A673 (cell line): ENCODE measurements at regions not wholly inside any gene's neighbourhood (a gene's known extent, or its start where the extent isn't known, plus 50 kb on each side); places are given as distances from the start of the nearest gene placed in this dataset.

Experiments used
- BruUV-seq: library from RNA; stranded (reverse); fragments of 400-500 nt; replicated peaks from 2 replicates; lab custom pipeline; 2021; lab: Mats Ljungman, UMichigan
- CTCF ChIA-PET: fragments of 300-600 bp; sonication (Branson Sonifier 250); formaldehyde crosslinking; loops from one replicate; lab custom pipeline; 2022; ENCODE audit warnings: antibody characterized with exemption; lab: Charles Lee
- POLR2A ChIA-PET: fragments of 300-600 bp; sonication (Branson Sonifier 250); formaldehyde crosslinking; loops from one replicate; lab custom pipeline; 2022; ENCODE audit warnings: antibody characterized with exemption; ENCODE audit not compliant: low non-redundant PET; lab: Charles Lee
- DNase-seq: peaks from one replicate; pipeline ENCODE4 v3.0.0-alpha.2; 2015; ENCODE audit warnings: low spot score
- H3K27ac ChIP-seq: fragments of 200-600 bp; sonication (generic); 2 replicates; pipeline ENCODE4 v1.5.1; 2016; ENCODE audit warnings: mixed run types, low read depth, mild to moderate bottlenecking, mixed read lengths, antibody characterized with exemption, low read length; ENCODE audit not compliant: poor library complexity, severe bottlenecking
- H3K27me3 ChIP-seq: fragments of 200-600 bp; sonication (generic); replicated peaks from 2 replicates; pipeline ENCODE4 v1.6.1; 2017; ENCODE audit warnings: mixed run types, low read depth, mild to moderate bottlenecking, mixed read lengths, antibody characterized with exemption, low read length; ENCODE audit not compliant: insufficient read depth, poor library complexity
- H3K36me3 ChIP-seq: fragments of 200-600 bp; sonication (generic); 2 replicates; pipeline ENCODE4 v1.6.1; 2016; ENCODE audit warnings: mixed run types, mild to moderate bottlenecking, mixed read lengths, antibody characterized with exemption, low read length; ENCODE audit not compliant: insufficient read depth, poor library complexity, severe bottlenecking
- H3K4me1 ChIP-seq: fragments of 200-600 bp; sonication (generic); 2 replicates; pipeline ENCODE4 v1.6.1; 2017; ENCODE audit warnings: mixed run types, mild to moderate bottlenecking, mixed read lengths, antibody characterized with exemption, low read length; ENCODE audit not compliant: insufficient read depth, poor library complexity, severe bottlenecking
- H3K4me3 ChIP-seq: fragments of 200-600 bp; sonication (generic); 2 replicates; pipeline ENCODE4 v1.5.1; 2016; ENCODE audit warnings: low read depth, mixed run types, mild to moderate bottlenecking, mixed read lengths, low read length; ENCODE audit not compliant: poor library complexity, severe bottlenecking
- H3K9me3 ChIP-seq: fragments of 200-600 bp; sonication (generic); 2 replicates; pipeline ENCODE4 v1.6.1; 2016; ENCODE audit warnings: mixed run types, low read depth, mild to moderate bottlenecking, mixed read lengths, antibody characterized with exemption, low read length; ENCODE audit not compliant: poor library complexity, severe bottlenecking
- EZH2 ChIP-seq: fragments of 200-600 bp; sonication (generic); IDR thresholded peaks from 2 replicates; pipeline ENCODE4 v1.6.1; 2017; ENCODE audit warnings: borderline replicate concordance, low read depth, mild to moderate bottlenecking, mixed read lengths, antibody characterized with exemption, low read length; ENCODE audit not compliant: poor library complexity, severe bottlenecking
- intact Hi-C: fragments of 100-400 bp; cut with micrococcal nuclease; formaldehyde crosslinking; loops from one replicate; pipeline ENCODE4 v1.10.0; 2022; ENCODE audit not compliant: unreplicated experiment
- TF ChIP-seq, protein P1 (sequence below): fragments of 300-800, 200-600 bp; sonication (generic); conservative IDR thresholded peaks from 2 replicates; pipeline ENCODE4 v1.5.1; 2017; ENCODE audit warnings: low read depth, mild to moderate bottlenecking, antibody characterized with exemption, low read length, moderate library complexity, mixed read lengths

DNA sequence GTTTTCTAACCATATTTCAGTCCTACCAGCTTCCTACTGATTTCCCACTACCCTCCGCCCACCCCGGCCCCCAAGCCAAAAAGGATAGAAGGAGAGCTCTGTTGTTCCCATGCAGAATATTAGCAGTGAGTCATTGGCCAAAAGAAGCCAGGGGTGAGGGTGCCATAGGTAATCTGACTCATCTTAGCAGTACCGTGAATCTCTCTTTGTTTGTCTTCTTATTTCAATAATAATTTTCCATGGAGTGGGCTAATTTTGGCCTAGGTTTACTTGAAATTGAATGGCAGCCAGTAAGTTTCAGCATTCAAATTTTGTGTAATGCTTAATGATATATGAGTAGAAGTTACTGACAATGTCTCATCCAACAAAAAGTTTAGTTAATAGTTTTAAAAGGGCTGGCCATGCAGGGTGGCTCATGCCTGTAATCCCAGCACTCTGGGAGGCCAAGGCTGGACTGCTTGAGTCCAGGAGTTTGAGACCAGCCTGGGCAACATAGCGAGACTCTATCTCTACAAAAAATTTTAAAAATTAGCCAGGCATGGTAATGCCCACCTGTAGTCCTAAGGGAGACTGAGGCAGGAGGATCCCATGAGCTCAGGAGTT lies 74.2 kb downstream of the C9orf152 start:
- H3K9me3 ChIP-seq: no peaks in the 10 kb centered on the region
- no peaks in the 10 kb centered on the region for H3K27me3 ChIP-seq
- no peak overlapping the region for H3K27ac ChIP-seq
- TF ChIP-seq EZH2: no peak
- TF ChIP-seq, protein P1, sequence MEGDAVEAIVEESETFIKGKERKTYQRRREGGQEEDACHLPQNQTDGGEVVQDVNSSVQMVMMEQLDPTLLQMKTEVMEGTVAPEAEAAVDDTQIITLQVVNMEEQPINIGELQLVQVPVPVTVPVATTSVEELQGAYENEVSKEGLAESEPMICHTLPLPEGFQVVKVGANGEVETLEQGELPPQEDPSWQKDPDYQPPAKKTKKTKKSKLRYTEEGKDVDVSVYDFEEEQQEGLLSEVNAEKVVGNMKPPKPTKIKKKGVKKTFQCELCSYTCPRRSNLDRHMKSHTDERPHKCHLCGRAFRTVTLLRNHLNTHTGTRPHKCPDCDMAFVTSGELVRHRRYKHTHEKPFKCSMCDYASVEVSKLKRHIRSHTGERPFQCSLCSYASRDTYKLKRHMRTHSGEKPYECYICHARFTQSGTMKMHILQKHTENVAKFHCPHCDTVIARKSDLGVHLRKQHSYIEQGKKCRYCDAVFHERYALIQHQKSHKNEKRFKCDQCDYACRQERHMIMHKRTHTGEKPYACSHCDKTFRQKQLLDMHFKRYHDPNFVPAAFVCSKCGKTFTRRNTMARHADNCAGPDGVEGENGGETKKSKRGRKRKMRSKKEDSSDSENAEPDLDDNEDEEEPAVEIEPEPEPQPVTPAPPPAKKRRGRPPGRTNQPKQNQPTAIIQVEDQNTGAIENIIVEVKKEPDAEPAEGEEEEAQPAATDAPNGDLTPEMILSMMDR: no peak
- DNase-seq: no peak
- peaks cover 4% of the 10 kb centered on the region for H3K4me1 ChIP-seq
- BruUV-seq: no TSS peak
- ChIA-PET POLR2A (no interaction called here), CTCF (no interaction called here)
- no peak overlapping the region for H3K4me3 ChIP-seq
- intact Hi-C loops: no loop called here
- no peaks in the 10 kb centered on the region for H3K36me3 ChIP-seq

- BruUV-seq: no TSS peak
- Histone ChIP-seq H3K27me3 (no peaks in the 10 kb centered on the region), H3K4me1 (peaks cover 4% of the 10 kb centered on the region), H3K36me3 (no peaks in the 10 kb centered on the region), H3K9me3 (no peaks in the 10 kb centered on the region), H3K4me3 (no peak overlapping the region), H3K27ac (no peak overlapping the region)
- TF ChIP-seq EZH2: no peak
- TF ChIP-seq, protein P1: no peak
- no peak for DNase-seq
- intact Hi-C loops: no loop called here
- ChIA-PET CTCF (no interaction called here), POLR2A (no interaction called here)
These were observed 72.1 kb downstream of the C9orf152 start for GRCh38 chr9:110135846-110136245.

DNA sequence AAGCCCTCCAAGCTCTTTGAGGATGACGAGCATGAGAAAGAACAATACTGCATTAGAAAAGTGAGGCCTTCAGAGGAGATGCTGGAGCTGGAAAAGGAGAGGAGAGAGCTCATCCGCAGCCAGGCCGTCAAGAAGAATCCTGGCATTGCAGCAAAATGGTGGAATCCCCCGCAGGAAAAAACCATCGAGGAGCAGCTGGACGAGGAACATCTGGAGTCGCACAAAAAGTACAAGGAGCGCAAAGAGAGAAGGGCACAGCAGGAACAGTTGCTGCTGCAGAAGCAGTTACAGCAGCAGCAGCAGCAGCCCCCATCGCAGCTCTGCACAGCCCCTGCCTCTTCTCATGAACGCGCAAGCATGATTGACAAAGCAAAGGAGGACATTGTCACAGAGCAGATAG lies 71.2 kb downstream of the C9orf152 start:
- intact Hi-C loops: no loop called here
- Histone ChIP-seq H3K27ac (no peak overlapping the region), H3K4me1 (peaks cover 4% of the 10 kb centered on the region), H3K9me3 (no peaks in the 10 kb centered on the region), H3K27me3 (no peaks in the 10 kb centered on the region), H3K36me3 (no peaks in the 10 kb centered on the region), H3K4me3 (no peak overlapping the region)
- no peak for DNase-seq
- ChIA-PET POLR2A (no interaction called here), CTCF (interaction anchor here (0.6 kb wide), 1 partner anchor 10 kb away, joined by 5 read pairs; no protein-coding TSS in a partner anchor)
- BruUV-seq: TSS peak; percentile 58
- TF ChIP-seq EZH2: no peak
- TF ChIP-seq, protein P1: no peak
